Hippocampal formation (tissue), 2 donors: ENCODE measurements at regions not wholly inside any gene's neighbourhood (a gene's known extent, or its start where the extent isn't known, plus 50 kb on each side); places are given as distances from the start of the nearest gene placed in this dataset.
"Not testable (repeated sequence)": the region's sequence is repeated elsewhere in the genome, so short reads cannot be mapped to it uniquely, and the experiment has no call there.

ENCODE experiments used
- DNase-seq, 2 donors: peaks; one replicate each; lab custom pipeline; 2025; lab: John Stamatoyannopoulos, UW

GRCh38 chr14:53295372-53295771 is 142.2 kb upstream of the DDHD1 start:
- DNase-seq, result no peak

GRCh38 chr14:53286301-53286700 is 133.2 kb upstream of the DDHD1 start:
- DNase-seq, result no peak

- DNase-seq, result no peak
Measured at GRCh38 chr14:53285821-53286220, 132.7 kb upstream of the DDHD1 start.

GRCh38 chr14:53285064-53285463 is 131.9 kb upstream of the DDHD1 start:
- no peak for DNase-seq

- no peak for DNase-seq
Measured at GRCh38 chr14:53278602-53279506, 125.7 kb upstream of the DDHD1 start.

- no peak for DNase-seq
Measured at GRCh38 chr14:53273671-53274072, 120.5 kb upstream of the DDHD1 start.

- no peak for DNase-seq
Measured at GRCh38 chr14:53265025-53265424, 111.9 kb upstream of the DDHD1 start.

- DNase-seq, result no peak
Measured at GRCh38 chr14:53260928-53261327, 107.8 kb upstream of the DDHD1 start.

GRCh38 chr14:53260286-53260685 is 107.2 kb upstream of the DDHD1 start:
- DNase-seq, result no peak

GRCh38 chr14:53252141-53252540 is 99.0 kb upstream of the DDHD1 start:
- DNase-seq, result no peak

GRCh38 chr14:53249059-53249458 is 95.9 kb upstream of the DDHD1 start:
- no peak for DNase-seq

- no peak for DNase-seq
Measured at GRCh38 chr14:53247596-53248370, 94.7 kb upstream of the DDHD1 start.

GRCh38 chr14:53242898-53243297 is 89.8 kb upstream of the DDHD1 start:
- DNase-seq, result not testable (repeated sequence)

GRCh38 chr14:53237488-53237887 is 84.4 kb upstream of the DDHD1 start:
- no peak for DNase-seq

GRCh38 chr14:53236708-53237107 is 83.6 kb upstream of the DDHD1 start:
- DNase-seq, result no peak

GRCh38 chr14:53231171-53231570 is 78.0 kb upstream of the DDHD1 start:
- DNase-seq, result no peak

GRCh38 chr14:53228966-53229365 is 75.8 kb upstream of the DDHD1 start:
- no peak for DNase-seq

GRCh38 chr14:53227154-53227718 is 74.1 kb upstream of the DDHD1 start:
- no peak for DNase-seq

GRCh38 chr14:53226553-53226952 is 73.4 kb upstream of the DDHD1 start:
- no peak for DNase-seq

GRCh38 chr14:53220914-53221313 is 67.8 kb upstream of the DDHD1 start:
- no peak for DNase-seq

GRCh38 chr14:53218161-53218560 is 65.0 kb upstream of the DDHD1 start:
- no peak for DNase-seq

- DNase-seq, result peak in 1 of 2 donors; percentile 57
Measured at GRCh38 chr14:53217316-53217994, 64.3 kb upstream of the DDHD1 start.
